Endodermal cell (in vitro differentiated cells): ENCODE measurements at regions not wholly inside any gene's neighbourhood (a gene's known extent, or its start where the extent isn't known, plus 50 kb on each side); places are given as distances from the start of the nearest gene placed in this dataset.

Source experiments
- DNase-seq: peaks from one replicate; pipeline ENCODE4 v3.0.0-alpha.2; 2017
- H3K27ac ChIP-seq: 2 replicates; pipeline ENCODE4 v1.5.1; 2013; ENCODE audit warnings: mild to moderate bottlenecking, low read depth, low read length, moderate library complexity
- H3K27me3 ChIP-seq: 2 replicates; pipeline ENCODE4 v1.6.1; 2013; ENCODE audit warnings: mild to moderate bottlenecking, low read length, moderate library complexity; ENCODE audit not compliant: insufficient read depth, control insufficient read depth, poor library complexity, severe bottlenecking
- H3K36me3 ChIP-seq: 2 replicates; pipeline ENCODE4 v1.7.0; 2013; ENCODE audit warnings: mild to moderate bottlenecking, low read length, moderate library complexity; ENCODE audit not compliant: control insufficient read depth, insufficient read depth
- H3K4me1 ChIP-seq: one replicate; pipeline ENCODE4 v1.7.0; 2013; ENCODE audit warnings: low read length; ENCODE audit not compliant: control insufficient read depth, insufficient read depth
- H3K4me3 ChIP-seq: 2 replicates; pipeline ENCODE4 v1.5.1; 2013; ENCODE audit warnings: mild to moderate bottlenecking, low read length, moderate library complexity
- H3K9ac ChIP-seq: 2 replicates; pipeline ENCODE4 v1.6.1; 2013; ENCODE audit warnings: mild to moderate bottlenecking, low read length, moderate library complexity; ENCODE audit not compliant: poor library complexity, severe bottlenecking; ENCODE audit errors: extremely low read depth
- H3K9me3 ChIP-seq: 2 replicates; pipeline ENCODE4 v1.6.1; 2013; ENCODE audit warnings: mild to moderate bottlenecking, low read length, moderate library complexity; ENCODE audit not compliant: control insufficient read depth
- H3K27ac Mint-ChIP-seq: 2 replicates; pipeline ENCODE4 v1.8.0; 2020; ENCODE audit warnings: mixed read lengths
- H3K27me3 Mint-ChIP-seq: 2 replicates; pipeline ENCODE4 v1.8.0; 2021; ENCODE audit warnings: mild to moderate bottlenecking, mixed read lengths; ENCODE audit not compliant: insufficient read depth
- H3K36me3 Mint-ChIP-seq: 2 replicates; pipeline ENCODE4 v1.8.0; 2020; ENCODE audit warnings: low read depth, mixed read lengths
- H3K4me1 Mint-ChIP-seq: 2 replicates; pipeline ENCODE4 v1.8.0; 2020; ENCODE audit warnings: mixed read lengths
- H3K4me3 Mint-ChIP-seq: 2 replicates; pipeline ENCODE4 v1.8.0; 2020; ENCODE audit warnings: mild to moderate bottlenecking, moderate library complexity, mixed read lengths
- H3K9me3 Mint-ChIP-seq: 2 replicates; pipeline ENCODE4 v1.8.0; 2020; ENCODE audit warnings: mild to moderate bottlenecking, mixed read lengths
- WGBS, 2 experiments: methylation state at CpG; one replicate each; pipeline versions ENCODE4 v1.1.5 to v1.1.7; 2013; ENCODE audit warnings: missing lambda C conversion rate in 2 of 2, mixed read lengths in 1 of 2; ENCODE audit not compliant: insufficient coverage in 1 of 2, insufficient read length in 1 of 2; 5-methylcytosine and 5-hydroxymethylcytosine counted together
- TF ChIP-seq, protein P1 (sequence below): fragments of 200-600 bp; sonication (generic); conservative IDR thresholded peaks from 2 replicates; pipeline ENCODE4 v1.5.0; 2021; ENCODE audit warnings: antibody characterized with exemption, mild to moderate bottlenecking

DNA sequence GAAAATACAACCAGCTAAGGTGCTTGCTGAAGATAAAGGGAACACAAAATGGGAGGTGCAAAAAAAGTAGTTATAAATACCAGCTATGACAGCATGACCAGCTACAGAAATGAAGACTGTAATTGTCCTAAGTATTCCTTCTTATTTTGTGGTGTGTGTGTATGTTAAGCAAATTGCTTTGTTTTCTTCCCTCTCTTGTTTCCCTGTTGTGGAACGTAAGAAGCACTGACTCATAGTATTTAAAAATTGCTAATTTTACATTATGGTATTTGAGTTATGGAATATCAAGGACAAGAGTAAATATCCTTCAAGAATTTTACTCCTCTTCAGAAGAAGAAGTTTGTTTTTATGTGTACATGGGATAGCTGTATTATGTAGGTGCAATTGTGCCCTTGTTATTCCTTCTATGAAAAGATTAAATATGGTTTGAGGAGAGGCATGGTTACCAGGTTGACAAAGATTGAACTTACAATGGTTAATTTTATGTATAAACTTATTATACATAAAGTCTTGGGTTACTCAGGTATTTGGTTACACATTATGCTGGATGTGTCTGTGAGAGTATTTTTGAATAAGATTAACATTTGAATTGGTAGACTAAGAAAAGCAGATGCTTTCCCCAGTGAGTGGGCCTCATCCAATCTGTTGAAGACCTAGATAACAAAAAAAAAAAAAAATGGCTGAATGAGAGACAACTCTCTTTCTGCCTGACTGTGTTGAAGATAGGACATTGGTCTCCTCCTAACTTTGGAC, 1132.1 kb upstream of the ALCAM start:
- no peak overlapping the region for H3K4me3 Mint-ChIP-seq
- no peaks in the 10 kb centered on the region for H3K9me3 Mint-ChIP-seq
- no peaks in the 10 kb centered on the region for H3K27me3 ChIP-seq
- no peak overlapping the region for H3K4me3 ChIP-seq
- H3K4me1 ChIP-seq: no peaks in the 10 kb centered on the region
- TF ChIP-seq, protein P1, sequence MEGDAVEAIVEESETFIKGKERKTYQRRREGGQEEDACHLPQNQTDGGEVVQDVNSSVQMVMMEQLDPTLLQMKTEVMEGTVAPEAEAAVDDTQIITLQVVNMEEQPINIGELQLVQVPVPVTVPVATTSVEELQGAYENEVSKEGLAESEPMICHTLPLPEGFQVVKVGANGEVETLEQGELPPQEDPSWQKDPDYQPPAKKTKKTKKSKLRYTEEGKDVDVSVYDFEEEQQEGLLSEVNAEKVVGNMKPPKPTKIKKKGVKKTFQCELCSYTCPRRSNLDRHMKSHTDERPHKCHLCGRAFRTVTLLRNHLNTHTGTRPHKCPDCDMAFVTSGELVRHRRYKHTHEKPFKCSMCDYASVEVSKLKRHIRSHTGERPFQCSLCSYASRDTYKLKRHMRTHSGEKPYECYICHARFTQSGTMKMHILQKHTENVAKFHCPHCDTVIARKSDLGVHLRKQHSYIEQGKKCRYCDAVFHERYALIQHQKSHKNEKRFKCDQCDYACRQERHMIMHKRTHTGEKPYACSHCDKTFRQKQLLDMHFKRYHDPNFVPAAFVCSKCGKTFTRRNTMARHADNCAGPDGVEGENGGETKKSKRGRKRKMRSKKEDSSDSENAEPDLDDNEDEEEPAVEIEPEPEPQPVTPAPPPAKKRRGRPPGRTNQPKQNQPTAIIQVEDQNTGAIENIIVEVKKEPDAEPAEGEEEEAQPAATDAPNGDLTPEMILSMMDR: no peak
- H3K4me1 Mint-ChIP-seq: no peaks in the 10 kb centered on the region
- no peak overlapping the region for H3K27ac ChIP-seq
- H3K9me3 ChIP-seq: no peaks in the 10 kb centered on the region
- WGBS, 2 experiments: no CpG with 5 or more reads among the region's 1 CpG
- H3K36me3 ChIP-seq: no peaks in the 10 kb centered on the region
- DNase-seq: no peak
- H3K27ac Mint-ChIP-seq: no peak overlapping the region
- no peak overlapping the region for H3K9ac ChIP-seq
- no peaks in the 10 kb centered on the region for H3K27me3 Mint-ChIP-seq
- no peaks in the 10 kb centered on the region for H3K36me3 Mint-ChIP-seq

DNA sequence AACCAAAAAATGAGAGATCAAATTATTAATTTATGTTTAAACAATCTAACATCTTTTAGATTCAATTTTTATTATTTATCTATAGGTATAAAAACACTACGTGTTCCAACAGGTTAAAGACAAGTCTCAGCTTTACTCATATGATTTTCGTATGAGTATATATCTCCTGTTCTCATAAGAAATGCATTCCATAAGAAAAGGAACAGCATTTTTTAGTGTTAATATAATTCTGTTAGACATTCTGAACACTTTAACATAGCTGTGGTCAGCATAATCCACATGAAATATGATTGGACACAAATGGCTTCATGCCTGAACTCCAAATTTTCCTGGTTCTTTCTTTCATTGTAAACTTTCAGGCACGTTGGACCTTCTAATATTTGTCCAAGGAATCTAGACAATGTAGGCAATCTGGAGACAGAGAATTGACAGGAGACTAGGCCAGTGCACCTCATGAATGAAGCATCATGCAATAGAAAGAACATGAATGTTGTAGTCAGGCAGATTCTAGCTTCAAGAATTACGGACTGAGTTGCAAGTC, 1122.0 kb upstream of the ALCAM start:
- H3K36me3 Mint-ChIP-seq: no peaks in the 10 kb centered on the region
- no peaks in the 10 kb centered on the region for H3K27me3 ChIP-seq
- H3K36me3 ChIP-seq: no peaks in the 10 kb centered on the region
- no peaks in the 10 kb centered on the region for H3K27me3 Mint-ChIP-seq
- no peak overlapping the region for H3K27ac ChIP-seq
- no peaks in the 10 kb centered on the region for H3K9me3 Mint-ChIP-seq
- no peaks in the 10 kb centered on the region for H3K4me1 Mint-ChIP-seq
- DNase-seq: no peak
- H3K4me1 ChIP-seq: no peaks in the 10 kb centered on the region
- H3K27ac Mint-ChIP-seq: no peak overlapping the region
- no peak overlapping the region for H3K9ac ChIP-seq
- H3K9me3 ChIP-seq: no peaks in the 10 kb centered on the region
- H3K4me3 ChIP-seq: no peak overlapping the region
- WGBS, 2 experiments: 77 to 88% methylated on average over 1 to 4 of the region's 4 CpGs
- TF ChIP-seq, protein P1: no peak
- no peak overlapping the region for H3K4me3 Mint-ChIP-seq

- H3K9me3 Mint-ChIP-seq: no peaks in the 10 kb centered on the region
- 79 to 88% methylated on average over 3 of the region's 3 CpGs for WGBS, 2 experiments
- no peaks in the 10 kb centered on the region for H3K9me3 ChIP-seq
Observed at GRCh38 chr3:104245261-104245660, 1121.4 kb upstream of the ALCAM start.

More at GRCh38 chr3:104245261-104245660, 1121.4 kb upstream of the ALCAM start:
- DNase-seq: no peak
- Mint-ChIP-seq H3K36me3 (no peaks in the 10 kb centered on the region), H3K27me3 (no peaks in the 10 kb centered on the region), H3K27ac (no peak overlapping the region), H3K4me3 (no peak overlapping the region), H3K4me1 (no peaks in the 10 kb centered on the region)
- Histone ChIP-seq H3K27ac (no peak overlapping the region), H3K4me1 (no peaks in the 10 kb centered on the region), H3K9ac (no peak overlapping the region), H3K36me3 (no peaks in the 10 kb centered on the region), H3K4me3 (no peak overlapping the region), H3K27me3 (no peaks in the 10 kb centered on the region)
- TF ChIP-seq, protein P1: no peak
